WTC11 (cell line): ENCODE measurements at regions not wholly inside any gene's neighbourhood (a gene's known extent, or its start where the extent isn't known, plus 50 kb on each side); places are given as distances from the start of the nearest gene placed in this dataset.

Experiments used
- ATAC-seq: fragments of 200-7000 bp; cut with Tn5 transposase; 2 replicates; pipeline ENCODE4 v1.10.0; 2021; ENCODE audit warnings: mild to moderate bottlenecking, moderate library complexity
- CTCF ChIA-PET: fragments of 300-600 bp; sonication (Branson Sonifier 250); formaldehyde crosslinking; loops from one replicate; lab custom pipeline; 2021; ENCODE audit warnings: antibody characterized with exemption; lab: Charles Lee
- POLR2A ChIA-PET: fragments of 350-600 bp; sonication (Branson Sonifier 250); formaldehyde crosslinking; loops from one replicate; lab custom pipeline; 2021; ENCODE audit warnings: antibody characterized with exemption; lab: Charles Lee
- DNase-seq: peaks from one replicate; pipeline ENCODE4 v3.0.0; 2021; ENCODE audit warnings: low spot score
- H3K27ac Mint-ChIP-seq: 2 replicates; pipeline ENCODE4 v1.8.0; 2021; ENCODE audit warnings: mixed read lengths
- H3K27me3 Mint-ChIP-seq: 2 replicates; pipeline ENCODE4 v1.8.0; 2021; ENCODE audit warnings: low read depth, mild to moderate bottlenecking, moderate library complexity, mixed read lengths
- H3K36me3 Mint-ChIP-seq: 2 replicates; pipeline ENCODE4 v1.8.0; 2021; ENCODE audit warnings: mixed read lengths
- H3K4me1 Mint-ChIP-seq: 2 replicates; pipeline ENCODE4 v1.8.0; 2022; ENCODE audit warnings: mixed read lengths
- H3K4me3 Mint-ChIP-seq: 2 replicates; pipeline ENCODE4 v1.8.0; 2021; ENCODE audit warnings: mild to moderate bottlenecking, moderate library complexity, mixed read lengths
- H3K9me3 Mint-ChIP-seq: 2 replicates; pipeline ENCODE4 v1.8.0; 2021; ENCODE audit warnings: mixed read lengths
- AR ChIP-seq: fragments of 250-450 bp; sonication (Bioruptor Pico); IDR thresholded peaks from 2 replicates; pipeline ENCODE4 v1.9.0; 2021; ENCODE audit warnings: mild to moderate bottlenecking
- ATF1 ChIP-seq: sonication (generic); formaldehyde crosslinking; IDR thresholded peaks from 2 replicates; pipeline ENCODE4 v1.8.1; 2023; ENCODE audit warnings: mild to moderate bottlenecking, moderate library complexity, missing genetic modification reagents
- CBFB ChIP-seq: sonication (generic); formaldehyde crosslinking; IDR thresholded peaks from 2 replicates; pipeline ENCODE4 v1.8.1; 2022; ENCODE audit warnings: mild to moderate bottlenecking, low read depth, missing genetic modification reagents
- GABPB1 ChIP-seq: sonication (generic); formaldehyde crosslinking; IDR thresholded peaks from 2 replicates; pipeline ENCODE4 v1.8.1; 2023; ENCODE audit warnings: mild to moderate bottlenecking, missing genetic modification reagents
- HMGA2 ChIP-seq: fragments of 250-450 bp; sonication (Bioruptor Pico); IDR thresholded peaks from 2 replicates; pipeline ENCODE4 v1.4.0; 2021; ENCODE audit warnings: mild to moderate bottlenecking, moderate library complexity
- JUN ChIP-seq: sonication (generic); formaldehyde crosslinking; IDR thresholded peaks from 2 replicates; pipeline ENCODE4 v1.8.0; 2023; ENCODE audit warnings: mild to moderate bottlenecking, missing genetic modification reagents
- MXD4 ChIP-seq: fragments of 250-450 bp; sonication (Bioruptor Pico); IDR thresholded peaks from 2 replicates; pipeline ENCODE4 v1.8.0; 2021; ENCODE audit warnings: mild to moderate bottlenecking, moderate library complexity, borderline replicate concordance
- NFATC4 ChIP-seq: fragments of 250-450 bp; sonication (Bioruptor Pico); IDR thresholded peaks from 2 replicates; pipeline ENCODE4 v1.9.0; 2021; ENCODE audit warnings: mild to moderate bottlenecking
- NFE2L1 ChIP-seq: sonication (generic); formaldehyde crosslinking; IDR thresholded peaks from 2 replicates; pipeline ENCODE4 v1.8.1; 2023; ENCODE audit warnings: missing genetic modification reagents
- NFYB ChIP-seq: sonication (generic); formaldehyde crosslinking; conservative IDR thresholded peaks from 2 replicates; pipeline ENCODE4 v1.8.0; 2022; ENCODE audit warnings: low read depth, missing genetic modification reagents
- RELA ChIP-seq: sonication (generic); formaldehyde crosslinking; IDR thresholded peaks from 2 replicates; pipeline ENCODE4 v1.8.1; 2022; ENCODE audit warnings: missing genetic modification reagents, mild to moderate bottlenecking, borderline replicate concordance
- TEAD1 ChIP-seq: sonication (generic); formaldehyde crosslinking; IDR thresholded peaks from 2 replicates; pipeline ENCODE4 v1.8.0; 2022; ENCODE audit warnings: mild to moderate bottlenecking, missing genetic modification reagents
- TEAD4 ChIP-seq: sonication (generic); formaldehyde crosslinking; IDR thresholded peaks from 2 replicates; pipeline ENCODE4 v1.8.0; 2022; ENCODE audit warnings: mild to moderate bottlenecking, missing genetic modification reagents
- ZNF121 ChIP-seq: sonication (generic); formaldehyde crosslinking; IDR thresholded peaks from 2 replicates; pipeline ENCODE4 v1.8.0; 2023; ENCODE audit warnings: missing genetic modification reagents
- ZNF219 ChIP-seq: sonication (generic); formaldehyde crosslinking; IDR thresholded peaks from 2 replicates; pipeline ENCODE4 v1.8.0; 2023; ENCODE audit warnings: missing genetic modification reagents, mild to moderate bottlenecking, borderline replicate concordance
- ZNF263 ChIP-seq: sonication (generic); formaldehyde crosslinking; IDR thresholded peaks from 2 replicates; pipeline ENCODE4 v1.8.1; 2022; ENCODE audit warnings: low read depth, mild to moderate bottlenecking, moderate library complexity, missing genetic modification reagents
- ZNF396 ChIP-seq: fragments of 250-450 bp; sonication (Bioruptor Pico); IDR thresholded peaks from 2 replicates; pipeline ENCODE4 v1.8.0; 2021; ENCODE audit warnings: mild to moderate bottlenecking, moderate library complexity, borderline replicate concordance
- TF ChIP-seq, protein P1 (sequence below): sonication (generic); formaldehyde crosslinking; IDR thresholded peaks from 2 replicates; pipeline ENCODE4 v1.8.0; 2023; ENCODE audit warnings: missing genetic modification reagents, mild to moderate bottlenecking, borderline replicate concordance
- TF ChIP-seq, protein P2 (sequence below): sonication (generic); formaldehyde crosslinking; IDR thresholded peaks from 2 replicates; pipeline ENCODE4 v1.8.1; 2023; ENCODE audit warnings: mild to moderate bottlenecking, missing genetic modification reagents, borderline replicate concordance

- TF ChIP-seq, protein P1, sequence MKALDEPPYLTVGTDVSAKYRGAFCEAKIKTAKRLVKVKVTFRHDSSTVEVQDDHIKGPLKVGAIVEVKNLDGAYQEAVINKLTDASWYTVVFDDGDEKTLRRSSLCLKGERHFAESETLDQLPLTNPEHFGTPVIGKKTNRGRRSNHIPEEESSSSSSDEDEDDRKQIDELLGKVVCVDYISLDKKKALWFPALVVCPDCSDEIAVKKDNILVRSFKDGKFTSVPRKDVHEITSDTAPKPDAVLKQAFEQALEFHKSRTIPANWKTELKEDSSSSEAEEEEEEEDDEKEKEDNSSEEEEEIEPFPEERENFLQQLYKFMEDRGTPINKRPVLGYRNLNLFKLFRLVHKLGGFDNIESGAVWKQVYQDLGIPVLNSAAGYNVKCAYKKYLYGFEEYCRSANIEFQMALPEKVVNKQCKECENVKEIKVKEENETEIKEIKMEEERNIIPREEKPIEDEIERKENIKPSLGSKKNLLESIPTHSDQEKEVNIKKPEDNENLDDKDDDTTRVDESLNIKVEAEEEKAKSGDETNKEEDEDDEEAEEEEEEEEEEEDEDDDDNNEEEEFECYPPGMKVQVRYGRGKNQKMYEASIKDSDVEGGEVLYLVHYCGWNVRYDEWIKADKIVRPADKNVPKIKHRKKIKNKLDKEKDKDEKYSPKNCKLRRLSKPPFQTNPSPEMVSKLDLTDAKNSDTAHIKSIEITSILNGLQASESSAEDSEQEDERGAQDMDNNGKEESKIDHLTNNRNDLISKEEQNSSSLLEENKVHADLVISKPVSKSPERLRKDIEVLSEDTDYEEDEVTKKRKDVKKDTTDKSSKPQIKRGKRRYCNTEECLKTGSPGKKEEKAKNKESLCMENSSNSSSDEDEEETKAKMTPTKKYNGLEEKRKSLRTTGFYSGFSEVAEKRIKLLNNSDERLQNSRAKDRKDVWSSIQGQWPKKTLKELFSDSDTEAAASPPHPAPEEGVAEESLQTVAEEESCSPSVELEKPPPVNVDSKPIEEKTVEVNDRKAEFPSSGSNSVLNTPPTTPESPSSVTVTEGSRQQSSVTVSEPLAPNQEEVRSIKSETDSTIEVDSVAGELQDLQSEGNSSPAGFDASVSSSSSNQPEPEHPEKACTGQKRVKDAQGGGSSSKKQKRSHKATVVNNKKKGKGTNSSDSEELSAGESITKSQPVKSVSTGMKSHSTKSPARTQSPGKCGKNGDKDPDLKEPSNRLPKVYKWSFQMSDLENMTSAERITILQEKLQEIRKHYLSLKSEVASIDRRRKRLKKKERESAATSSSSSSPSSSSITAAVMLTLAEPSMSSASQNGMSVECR: no peak
- TF ChIP-seq TEAD1 (no peak), JUN (CRISPR knock-in tag) (no peak), NFE2L1 (CRISPR knock-in tag) (no peak)
Observed at GRCh38 chr1:30645807-30646206, 77.6 kb downstream of the MATN1 start (continued).

DNA sequence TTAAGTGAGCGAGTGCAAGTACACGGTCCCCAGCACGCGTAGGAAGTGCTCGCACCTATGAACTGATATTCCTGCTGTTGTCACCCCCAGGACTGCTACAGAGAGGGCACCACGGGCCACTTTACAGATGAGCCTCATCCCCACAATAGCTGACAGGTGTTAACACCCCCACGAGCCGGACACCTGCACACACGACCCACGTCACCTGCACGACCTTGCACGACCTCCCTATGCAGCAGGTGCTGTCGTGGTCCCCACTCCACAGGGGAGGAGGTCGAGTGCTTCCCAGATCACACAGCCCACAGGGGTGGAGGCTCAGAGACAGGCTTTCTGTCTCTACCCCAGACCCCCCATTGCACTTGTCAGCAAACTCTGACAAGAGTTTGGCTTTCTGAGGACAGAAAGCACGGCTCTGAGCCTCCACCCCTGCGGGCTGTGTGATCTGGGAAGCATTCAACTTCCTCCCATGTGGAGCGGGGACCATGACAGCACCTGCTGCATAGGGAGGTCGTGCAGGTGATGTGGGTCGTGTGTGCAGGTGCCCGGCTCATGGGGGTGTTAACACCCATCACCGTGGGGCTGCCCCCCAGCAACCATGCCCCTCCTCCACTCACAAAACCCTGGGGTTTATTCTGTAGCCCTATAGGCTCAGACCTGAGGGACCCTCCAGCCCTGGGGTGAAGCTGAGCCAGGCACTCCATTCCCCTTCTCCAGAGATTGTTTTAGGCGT lies 80.8 kb downstream of the MATN1 start:
- no peaks in the 10 kb centered on the region for H3K27me3 Mint-ChIP-seq
- TF ChIP-seq ZNF396 (CRISPR knock-in tag) (no peak), AR (CRISPR knock-in tag) (no peak), NFYB (no peak), NFATC4 (no peak), ZNF219 (no peak), TEAD4 (CRISPR knock-in tag) (no peak), ZNF263 (CRISPR knock-in tag) (no peak), HMGA2 (CRISPR knock-in tag) (no peak), ATF1 (CRISPR knock-in tag) (no peak), RELA (CRISPR knock-in tag) (no peak), ZNF121 (CRISPR knock-in tag) (no peak), MXD4 (CRISPR knock-in tag) (no peak), CBFB (CRISPR knock-in tag) (no peak), GABPB1 (no peak)
- TF ChIP-seq, protein P2, sequence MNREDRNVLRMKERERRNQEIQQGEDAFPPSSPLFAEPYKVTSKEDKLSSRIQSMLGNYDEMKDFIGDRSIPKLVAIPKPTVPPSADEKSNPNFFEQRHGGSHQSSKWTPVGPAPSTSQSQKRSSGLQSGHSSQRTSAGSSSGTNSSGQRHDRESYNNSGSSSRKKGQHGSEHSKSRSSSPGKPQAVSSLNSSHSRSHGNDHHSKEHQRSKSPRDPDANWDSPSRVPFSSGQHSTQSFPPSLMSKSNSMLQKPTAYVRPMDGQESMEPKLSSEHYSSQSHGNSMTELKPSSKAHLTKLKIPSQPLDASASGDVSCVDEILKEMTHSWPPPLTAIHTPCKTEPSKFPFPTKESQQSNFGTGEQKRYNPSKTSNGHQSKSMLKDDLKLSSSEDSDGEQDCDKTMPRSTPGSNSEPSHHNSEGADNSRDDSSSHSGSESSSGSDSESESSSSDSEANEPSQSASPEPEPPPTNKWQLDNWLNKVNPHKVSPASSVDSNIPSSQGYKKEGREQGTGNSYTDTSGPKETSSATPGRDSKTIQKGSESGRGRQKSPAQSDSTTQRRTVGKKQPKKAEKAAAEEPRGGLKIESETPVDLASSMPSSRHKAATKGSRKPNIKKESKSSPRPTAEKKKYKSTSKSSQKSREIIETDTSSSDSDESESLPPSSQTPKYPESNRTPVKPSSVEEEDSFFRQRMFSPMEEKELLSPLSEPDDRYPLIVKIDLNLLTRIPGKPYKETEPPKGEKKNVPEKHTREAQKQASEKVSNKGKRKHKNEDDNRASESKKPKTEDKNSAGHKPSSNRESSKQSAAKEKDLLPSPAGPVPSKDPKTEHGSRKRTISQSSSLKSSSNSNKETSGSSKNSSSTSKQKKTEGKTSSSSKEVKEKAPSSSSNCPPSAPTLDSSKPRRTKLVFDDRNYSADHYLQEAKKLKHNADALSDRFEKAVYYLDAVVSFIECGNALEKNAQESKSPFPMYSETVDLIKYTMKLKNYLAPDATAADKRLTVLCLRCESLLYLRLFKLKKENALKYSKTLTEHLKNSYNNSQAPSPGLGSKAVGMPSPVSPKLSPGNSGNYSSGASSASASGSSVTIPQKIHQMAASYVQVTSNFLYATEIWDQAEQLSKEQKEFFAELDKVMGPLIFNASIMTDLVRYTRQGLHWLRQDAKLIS: no peak
- TF ChIP-seq, all 79 proteins: peak for 0
- H3K4me1 Mint-ChIP-seq: no peaks in the 10 kb centered on the region
- CTCF ChIA-PET: no interaction called here
- no peak overlapping the region for H3K4me3 Mint-ChIP-seq
- H3K9me3 Mint-ChIP-seq: no peaks in the 10 kb centered on the region
- DNase-seq (no peak), ATAC-seq (no peak)
- H3K27ac Mint-ChIP-seq: no peak overlapping the region
- no peaks in the 10 kb centered on the region for H3K36me3 Mint-ChIP-seq
- POLR2A ChIA-PET: no interaction called here
